Activated CD8-positive, alpha-beta memory T cell treated with anti-CD3 and anti-CD28 coated beads, Interleukin-2, amount 50 U/mL, for 1 hour (primary cell): ENCODE measurements at regions not wholly inside any gene's neighbourhood (a gene's known extent, or its start where the extent isn't known, plus 50 kb on each side); places are given as distances from the start of the nearest gene placed in this dataset.
"Not testable (repeated sequence)": the region's sequence is repeated elsewhere in the genome, so short reads cannot be mapped to it uniquely, and the experiment has no call there.

Source experiments
- DNase-seq: peaks from one replicate; pipeline ENCODE4 v3.0.0-alpha.2; 2020; ENCODE audit errors: extremely low read depth

DNA sequence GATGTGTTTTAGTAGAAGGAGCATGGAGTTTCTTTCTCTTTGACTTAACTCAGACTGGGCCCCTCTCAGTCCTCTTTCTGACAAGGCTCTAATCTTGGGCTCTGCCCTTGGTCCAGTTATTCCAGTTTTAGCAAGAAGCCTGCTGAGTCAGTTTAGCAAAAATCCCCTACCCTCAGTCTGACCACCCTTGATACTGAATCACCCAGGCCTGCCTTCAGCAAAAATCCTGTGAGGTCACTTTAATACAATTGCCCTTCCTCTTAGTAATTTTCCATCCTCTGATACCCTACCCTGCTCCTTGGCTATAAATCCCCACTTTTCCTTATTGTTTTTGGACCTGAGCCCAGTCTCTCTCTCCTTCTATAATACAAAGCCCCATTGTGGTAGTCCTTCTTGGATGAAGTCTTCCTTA is 326.7 kb upstream of the NOX3 start:
- no peak for DNase-seq

DNA sequence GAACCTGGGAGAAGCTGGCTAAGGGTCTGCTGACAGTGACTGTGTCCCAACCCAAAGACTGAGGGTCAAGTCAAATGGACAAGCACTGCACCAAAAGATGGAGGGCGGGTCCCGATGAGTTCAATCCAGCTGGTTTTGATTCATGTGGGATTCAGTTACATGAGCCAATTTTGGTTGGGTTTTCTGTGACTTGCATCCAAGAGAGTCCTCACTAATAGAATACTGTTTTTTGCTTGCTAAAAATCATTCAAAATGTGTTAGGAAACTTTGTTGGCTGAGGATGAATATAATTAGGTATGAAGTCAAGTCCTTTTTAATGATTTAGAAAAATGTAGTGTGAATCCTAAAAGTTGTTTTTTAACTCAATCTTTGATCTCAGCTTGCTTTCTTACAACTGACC is 323.8 kb upstream of the NOX3 start:
- no peak for DNase-seq

DNA sequence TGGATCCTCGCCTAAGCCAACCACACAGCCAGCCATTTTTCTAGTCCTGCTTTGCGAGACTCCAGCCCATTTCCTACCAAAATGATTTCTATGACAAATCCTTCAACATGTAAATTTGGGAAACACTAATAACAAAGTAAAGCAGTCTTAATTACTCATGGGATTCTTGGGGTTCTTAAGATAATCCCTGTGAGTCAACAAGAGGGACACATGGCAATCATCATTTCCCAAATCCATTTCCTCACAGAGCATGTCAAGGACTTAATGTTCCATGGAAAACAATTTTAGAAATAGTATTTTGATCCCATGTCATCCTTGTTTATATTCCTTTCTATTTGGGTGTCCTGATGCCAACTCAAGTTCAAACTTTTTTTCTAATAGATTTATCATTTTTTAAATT is 322.7 kb upstream of the NOX3 start:
- DNase-seq = no peak

DNA sequence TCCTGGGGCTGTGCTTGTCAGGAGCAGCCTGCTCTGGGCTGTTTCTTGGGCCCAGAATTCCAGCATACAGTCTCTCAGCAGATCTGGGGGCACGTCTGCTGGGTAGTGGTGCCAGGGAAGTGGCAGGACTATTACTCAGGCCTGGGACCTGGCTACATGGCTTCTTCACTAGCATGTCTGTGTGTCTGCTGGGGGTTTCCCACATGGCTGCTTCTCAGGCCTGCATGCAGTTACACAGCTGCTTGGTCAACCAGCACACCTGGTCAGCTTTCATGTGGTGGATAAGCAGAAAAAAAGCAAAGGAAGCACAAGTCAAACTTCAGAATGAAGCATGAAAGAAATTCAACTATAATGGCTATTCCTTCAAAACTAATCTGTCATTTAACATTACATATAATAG is 316.2 kb upstream of the NOX3 start:
- DNase-seq = no peak

DNA sequence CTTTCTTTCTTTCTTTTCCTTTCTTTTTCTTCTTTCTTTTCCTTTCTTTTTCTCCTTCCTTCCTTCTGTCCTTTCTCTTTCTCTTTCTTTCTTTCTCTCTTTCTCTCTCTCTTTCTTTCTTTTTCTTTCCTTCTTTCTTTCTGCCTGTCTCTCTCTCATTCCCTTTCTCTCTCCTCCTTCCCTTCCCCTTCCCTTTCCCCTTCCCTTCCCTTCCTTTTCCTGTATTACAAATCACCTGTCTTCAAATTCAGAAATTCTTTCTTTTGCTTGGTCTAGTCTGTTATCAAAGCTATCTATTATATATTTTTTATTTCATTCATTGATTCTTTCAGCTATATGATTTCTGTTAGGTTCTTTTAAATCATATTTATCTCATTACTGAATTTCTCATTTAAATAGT is 315.2 kb upstream of the NOX3 start:
- no peak for DNase-seq

DNA sequence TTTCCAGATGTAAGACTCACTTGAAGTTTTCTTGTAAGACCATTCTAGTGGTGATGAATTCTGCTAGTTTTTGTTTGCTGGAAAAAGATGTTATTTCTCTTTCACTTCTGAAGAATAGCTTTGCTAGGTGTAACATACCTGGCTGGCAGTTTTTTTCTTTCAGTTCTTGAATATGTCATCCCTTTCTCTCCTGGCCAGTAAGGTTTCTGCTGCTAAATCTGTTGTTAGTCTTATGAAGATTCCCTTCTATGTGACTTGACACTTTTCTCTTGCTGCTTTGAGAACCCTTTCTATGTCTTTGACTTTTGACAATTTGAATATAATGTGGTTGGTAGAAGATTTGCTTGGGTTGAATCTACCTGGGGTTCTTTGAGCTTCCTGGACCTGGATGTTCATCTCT is 314.7 kb upstream of the NOX3 start:
- no peak for DNase-seq

DNA sequence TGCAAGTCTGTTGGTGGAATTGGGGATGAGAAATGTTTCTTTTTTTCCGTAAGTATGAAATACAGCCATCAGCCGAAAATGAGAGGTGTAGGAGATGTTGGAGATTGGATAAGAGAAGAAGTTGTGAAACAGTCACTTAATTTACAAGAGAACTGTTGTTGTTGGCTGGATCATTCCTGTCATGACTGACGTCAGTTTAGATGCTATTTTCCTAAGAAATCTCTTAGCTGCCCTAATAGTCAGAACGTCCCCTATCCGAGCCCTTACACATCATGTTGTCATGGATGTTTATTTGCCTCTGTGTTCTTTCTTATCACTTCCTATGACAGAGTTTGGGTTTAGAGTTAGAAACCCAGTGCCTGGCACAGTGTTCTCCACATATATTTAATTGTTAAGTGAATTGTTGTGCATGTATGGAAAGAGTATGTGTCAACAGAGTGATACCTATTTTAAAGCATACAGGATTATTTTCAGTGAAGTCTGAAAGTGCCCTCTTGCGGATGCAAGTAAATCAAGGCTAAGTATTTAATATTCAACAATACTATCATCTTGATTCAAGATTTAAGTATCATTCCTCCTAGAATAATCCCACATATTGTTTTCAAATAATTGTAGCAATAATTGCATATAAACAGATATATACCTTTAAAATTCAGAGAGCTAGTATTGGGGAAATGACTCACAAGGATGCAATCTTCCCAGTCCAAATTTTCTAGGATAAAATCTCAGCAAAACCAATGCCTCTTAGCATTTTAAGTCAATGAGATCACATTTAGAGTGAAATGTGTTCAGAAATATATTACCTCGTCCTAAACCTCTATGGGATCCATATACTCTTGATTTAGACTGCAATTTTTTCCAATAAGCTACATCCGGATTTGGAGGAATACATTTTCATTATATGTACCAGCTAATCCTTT is 309.9 kb upstream of the NOX3 start:
- DNase-seq = no peak

DNA sequence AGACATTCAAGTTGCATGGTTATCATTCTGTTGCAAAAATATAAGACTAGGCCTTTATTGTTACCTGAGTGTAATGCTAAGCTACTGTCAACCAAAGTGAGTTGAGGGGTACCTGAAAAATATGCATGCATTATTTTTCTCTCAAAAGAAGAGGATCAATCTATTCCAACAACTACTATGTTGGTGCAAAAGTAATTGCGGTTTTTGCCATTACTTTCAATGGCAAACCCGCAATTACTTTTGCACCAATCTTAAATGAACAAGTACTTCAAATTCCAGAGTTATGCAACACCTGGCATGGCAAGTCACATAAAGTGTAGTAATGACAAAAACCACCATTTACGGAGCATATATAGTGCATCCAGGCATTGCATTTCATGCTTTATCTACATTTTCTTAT is 307.0 kb upstream of the NOX3 start:
- DNase-seq = no peak

DNA sequence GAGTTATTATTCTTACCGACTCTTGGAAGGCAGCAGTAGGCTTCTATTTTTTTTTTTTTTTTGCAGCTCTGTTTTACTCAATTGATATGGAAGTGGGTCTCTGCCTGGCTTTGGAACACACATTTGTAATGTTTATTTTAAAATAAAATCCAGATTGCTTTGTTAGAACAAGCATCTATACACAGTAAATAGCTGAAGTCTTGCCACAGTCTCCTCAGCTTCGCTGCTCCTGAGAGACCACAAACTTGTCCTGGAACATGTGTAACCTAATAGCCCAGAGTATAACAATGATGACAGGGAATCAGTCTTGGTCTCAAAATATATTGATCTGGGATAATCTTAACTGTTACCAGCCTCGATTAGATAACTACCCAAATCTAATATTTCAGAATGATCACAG is 299.8 kb upstream of the NOX3 start:
- DNase-seq = no peak

DNA sequence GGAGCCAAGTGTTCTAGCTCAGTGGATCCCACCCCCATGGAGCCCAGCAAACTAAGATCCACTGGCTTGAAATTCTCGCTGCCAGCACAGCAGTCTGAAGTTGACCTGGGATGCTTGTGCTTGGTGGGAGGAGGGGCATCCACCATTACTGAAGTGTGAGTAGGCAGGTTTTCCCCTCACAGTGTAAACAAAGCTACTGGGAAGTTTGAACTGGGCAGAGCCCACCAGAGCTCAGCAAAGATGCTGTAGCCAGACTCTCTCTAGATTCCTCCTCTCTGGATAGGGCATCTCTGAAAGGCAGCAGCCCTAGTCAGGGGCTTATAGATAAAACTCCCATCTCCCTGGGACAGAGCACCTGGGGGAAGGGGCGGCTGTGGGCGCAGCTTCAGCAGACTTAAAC is 293.1 kb upstream of the NOX3 start:
- DNase-seq = not testable (repeated sequence)

- no peak for DNase-seq
Measured at GRCh38 chr6:155747491-155747890, 291.9 kb upstream of the NOX3 start.

- DNase-seq = no peak
Measured at GRCh38 chr6:155740781-155741399, 285.3 kb upstream of the NOX3 start.

DNA sequence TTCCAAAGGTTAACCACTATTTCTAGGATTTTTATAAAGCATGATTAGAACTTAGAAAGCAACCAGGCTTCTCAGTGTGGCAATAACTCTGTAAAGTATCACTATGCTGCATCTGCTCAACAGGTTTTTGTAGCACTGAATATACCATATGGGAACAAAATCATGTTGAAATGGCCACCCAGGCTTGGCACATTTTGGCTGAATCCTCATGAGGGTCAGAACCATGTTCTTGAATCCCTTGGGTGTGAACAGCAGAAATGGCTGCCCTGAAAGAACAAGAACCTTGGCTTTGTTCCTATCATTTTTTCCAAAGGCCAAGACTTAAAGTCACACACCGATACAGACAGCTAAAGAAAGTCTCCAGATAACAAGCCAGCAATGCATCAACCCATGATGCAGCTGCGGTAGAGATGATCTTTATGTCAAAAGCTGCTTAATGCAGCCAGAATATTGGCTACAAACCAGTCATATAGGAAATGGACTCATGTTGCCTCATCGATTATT is 283.0 kb upstream of the NOX3 start:
- DNase-seq = no peak

DNA sequence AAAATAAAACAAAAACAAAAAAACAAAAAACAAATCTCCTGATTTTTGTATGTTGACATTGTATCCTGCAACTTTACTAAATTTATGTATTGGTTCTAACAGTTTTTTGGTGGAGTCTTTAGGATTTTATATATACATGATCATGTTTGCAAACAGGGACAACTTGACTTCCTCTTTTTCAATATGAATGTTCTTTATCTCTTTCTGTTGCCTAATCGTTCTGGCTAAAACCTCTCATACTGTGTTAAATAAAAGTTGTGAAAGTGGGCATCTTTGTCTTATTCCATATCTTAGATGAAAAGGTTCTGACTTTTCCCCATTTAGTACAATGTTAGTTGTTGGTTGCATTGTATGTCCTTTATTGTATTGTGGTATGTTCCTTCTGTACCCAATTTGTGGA is 261.7 kb upstream of the NOX3 start:
- no peak for DNase-seq

DNA sequence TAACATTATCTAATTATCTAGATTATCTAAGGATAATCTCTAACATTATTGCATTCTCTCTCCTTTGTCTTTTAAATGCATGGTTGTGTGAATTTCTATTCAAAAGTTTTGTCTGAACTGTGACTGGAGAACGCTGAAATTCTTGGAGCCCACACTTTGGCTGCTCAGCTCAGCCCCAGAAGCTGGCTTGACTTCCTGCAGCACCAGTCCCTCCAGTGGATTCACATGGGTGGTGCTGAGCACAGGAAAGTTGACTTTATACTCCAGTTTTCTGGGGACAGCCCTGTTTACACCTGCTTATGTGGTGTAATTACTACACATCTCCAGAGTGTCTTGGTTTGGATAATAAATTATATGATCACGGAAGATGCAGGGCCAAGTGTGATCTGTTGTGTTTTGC is 255.1 kb upstream of the NOX3 start:
- DNase-seq = no peak

DNA sequence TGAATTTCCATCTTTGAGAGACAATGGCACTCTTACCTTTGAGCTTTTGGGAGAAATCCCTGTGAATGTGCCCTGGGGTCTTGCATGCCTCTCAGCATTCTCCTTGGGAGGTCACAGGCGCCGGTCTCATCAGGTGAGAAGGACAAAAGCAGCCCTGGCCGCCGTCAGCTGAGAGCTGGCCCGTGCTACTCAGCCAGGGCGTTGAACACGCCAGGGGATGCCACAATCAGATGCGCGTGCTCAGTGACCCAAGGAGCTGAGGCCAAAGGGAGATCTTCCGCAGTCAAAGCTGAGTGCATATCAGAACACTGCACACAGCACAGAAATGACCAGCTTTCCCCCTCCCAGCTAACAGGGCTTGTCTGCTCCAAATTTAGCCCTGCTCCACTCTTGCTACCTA is 253.6 kb upstream of the NOX3 start:
- DNase-seq = no peak

- no peak for DNase-seq
Measured at GRCh38 chr6:155708100-155708499, 252.5 kb upstream of the NOX3 start.

GRCh38 chr6:155706806-155707205 is 251.2 kb upstream of the NOX3 start:
- no peak for DNase-seq

DNA sequence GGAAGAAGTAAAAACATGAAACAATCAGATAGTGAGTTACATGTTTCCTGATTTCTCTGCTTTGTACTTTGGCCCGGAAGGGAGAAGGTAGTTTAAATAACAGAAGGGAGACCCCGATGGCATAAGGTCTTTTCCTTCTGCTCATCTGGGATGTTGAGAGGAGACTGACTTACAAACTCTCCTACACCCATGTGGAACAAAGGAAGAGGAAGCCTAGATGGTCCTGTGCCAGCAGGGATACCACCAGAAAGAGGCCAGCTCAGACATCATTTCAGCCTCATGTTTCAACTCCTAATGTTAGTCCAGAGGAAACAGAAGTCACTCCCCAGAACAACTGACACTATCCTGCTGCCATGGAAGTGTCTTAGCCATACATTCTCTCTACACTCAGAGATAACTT is 250.7 kb upstream of the NOX3 start:
- no peak for DNase-seq

DNA sequence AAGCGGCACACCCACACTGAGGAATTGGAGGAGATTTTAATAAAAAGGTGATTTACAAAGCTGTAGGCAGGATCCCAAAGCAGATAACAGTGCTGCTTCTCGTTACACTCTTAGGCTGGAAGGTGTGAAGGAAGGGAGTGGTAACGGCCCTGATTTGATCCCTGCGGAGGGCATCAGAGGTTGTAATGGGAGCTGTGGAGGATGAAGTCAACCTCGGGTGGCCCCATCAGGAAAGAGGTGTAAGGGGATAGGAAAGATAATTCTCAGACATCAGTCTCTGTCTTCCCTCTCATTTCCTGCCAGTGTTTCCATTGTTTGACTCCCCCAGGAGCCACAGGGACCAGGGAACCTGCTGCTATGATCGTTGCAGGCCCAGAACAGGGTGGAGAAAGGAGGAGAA is 245.7 kb upstream of the NOX3 start:
- no peak for DNase-seq

DNA sequence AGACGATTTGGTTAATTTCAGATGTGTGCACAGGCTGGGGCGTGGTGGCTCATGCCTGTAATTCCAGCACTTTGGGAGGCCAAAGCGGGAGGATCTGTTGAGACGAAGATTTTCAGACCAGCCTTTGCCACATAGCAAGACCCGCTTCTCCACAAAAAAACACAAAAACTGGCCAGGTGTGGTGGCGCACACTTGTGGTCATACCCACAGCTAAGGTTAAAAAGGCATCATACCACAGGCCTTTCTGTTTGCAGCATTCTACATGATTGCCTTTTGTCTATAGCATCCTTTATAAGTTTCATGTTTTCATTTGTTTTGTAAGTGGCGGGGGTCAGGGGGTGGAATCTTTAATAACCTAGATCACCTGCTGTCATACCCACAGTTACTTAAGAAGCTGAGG is 239.9 kb upstream of the NOX3 start:
- no peak for DNase-seq

DNA sequence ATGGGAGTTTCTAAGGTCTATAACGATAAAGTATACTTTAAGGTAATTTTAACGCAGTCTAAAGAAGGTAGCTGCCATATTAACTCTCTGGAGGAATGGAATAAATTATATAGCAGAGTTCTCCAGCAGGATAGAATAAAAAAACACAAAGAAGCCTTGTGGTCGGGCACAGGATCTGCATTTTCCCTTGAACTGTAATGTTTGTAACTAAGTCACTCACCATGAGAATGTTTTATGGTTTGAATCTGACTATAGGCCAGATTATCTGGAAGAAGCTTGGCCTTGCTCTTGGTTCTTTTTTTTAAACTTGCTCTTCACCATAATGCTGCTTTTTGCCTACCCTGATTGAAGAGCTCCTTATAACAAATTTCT is 238.8 kb upstream of the NOX3 start:
- no peak for DNase-seq
